HCT116 (cell line): ENCODE measurements at regions not wholly inside any gene's neighbourhood (a gene's known extent, or its start where the extent isn't known, plus 50 kb on each side); places are given as distances from the start of the nearest gene placed in this dataset.

Experiments used
- ATAC-seq: fragments of 200-7000 bp; cut with Tn5 transposase; 2 replicates; pipeline ENCODE4 v1.9.1; 2020; ENCODE audit warnings: mild to moderate bottlenecking, moderate library complexity
- BruUV-seq: library from RNA; stranded (reverse); fragments of 400-500 nt; replicated peaks from 2 replicates; lab custom pipeline; 2021; lab: Mats Ljungman, UMichigan
- CTCF ChIA-PET: fragments of 300-600 bp; sonication (Branson Sonifier 250); formaldehyde crosslinking; loops from one replicate; lab custom pipeline; 2021; ENCODE audit warnings: antibody characterized with exemption; lab: Charles Lee
- POLR2A ChIA-PET: fragments of 300-600, 350-600 bp; sonication (Branson Sonifier 250); formaldehyde crosslinking; loops from one replicate; lab custom pipeline; 2021; ENCODE audit warnings: antibody characterized with exemption; lab: Charles Lee
- RAD21 ChIA-PET, 2 experiments: fragments of 300-600 bp; sonication (Branson Sonifier 250); formaldehyde crosslinking; loops; one replicate each; lab custom pipeline; 2023; ENCODE audit warnings: low total read pairs in 2 of 2; ENCODE audit not compliant: uncharacterized antibody in 2 of 2, unreplicated experiment in 2 of 2, low non-redundant PET in 1 of 2; lab: Charles Lee
- DNase-seq: peaks from one replicate; pipeline ENCODE4 v3.0.0-alpha.2; 2010; ENCODE audit warnings: low read depth, low spot score
- H2AFZ ChIP-seq: fragments of 200-600 bp; shearing (Covaris generic), sonication (generic); 2 replicates; pipeline ENCODE4 v1.6.1; 2017; ENCODE audit warnings: low read depth, mixed run types, mixed read lengths, antibody characterized with exemption, low read length; ENCODE audit not compliant: poor library complexity, severe bottlenecking
- H3K27ac ChIP-seq: 2 replicates; pipeline ENCODE4 v1.5.1; 2012; ENCODE audit warnings: low read depth, low read length
- H3K27me3 ChIP-seq: fragments of 200-600 bp; sonication (generic); 2 replicates; pipeline ENCODE4 v1.6.1; 2016; ENCODE audit warnings: mixed run types, low read length, mixed read lengths; ENCODE audit not compliant: insufficient read depth
- H3K36me3 ChIP-seq, 2 experiments: fragments of 200-500 bp in 1 of 2; fragments of 200-600 bp in 1 of 2; sonication (Bioruptor generic) in 1 of 2; sonication (generic) in 1 of 2; 2 replicates each; pipeline versions ENCODE4 v1.5.1 to v1.6.1; 2014 to 2016; ENCODE audit warnings: low read length in 2 of 2, inconsistent platforms in 1 of 2, mixed read lengths in 1 of 2, mixed run types in 1 of 2; ENCODE audit not compliant: insufficient read depth in 2 of 2, control insufficient read depth in 1 of 2
- H3K4me1 ChIP-seq, 2 experiments: fragments of 200-600 bp in 1 of 2; sonication (generic) in 1 of 2; 2 replicates each; pipeline versions ENCODE4 v1.5.1 to v1.6.1; 2012 to 2017; ENCODE audit warnings: low read length in 2 of 2, inconsistent platforms in 1 of 2, mild to moderate bottlenecking in 1 of 2, mixed read lengths in 1 of 2, mixed run types in 1 of 2, moderate library complexity in 1 of 2; ENCODE audit not compliant: insufficient read depth in 2 of 2, control insufficient read depth in 1 of 2
- H3K4me2 ChIP-seq: fragments of 200-600 bp; sonication (generic); 2 replicates; pipeline ENCODE4 v1.6.1; 2017; ENCODE audit warnings: mixed run types, low read length, mixed read lengths
- H3K4me3 ChIP-seq, 2 experiments: fragments of 200-600 bp in 1 of 2; sonication (generic) in 1 of 2; replicated peaks in 1 of 2; 2 replicates each; pipeline ENCODE4 v1.5.1; 2011 to 2016; ENCODE audit warnings: low read length in 2 of 2, control low read depth in 1 of 2, low read depth in 1 of 2, mild to moderate bottlenecking in 1 of 2, mixed read lengths in 1 of 2, mixed run types in 1 of 2
- H3K79me2 ChIP-seq: fragments of 200-600 bp; sonication (generic); 2 replicates; pipeline ENCODE4 v1.6.1; 2017; ENCODE audit warnings: mild to moderate bottlenecking, mixed run types, low read length, moderate library complexity, mixed read lengths; ENCODE audit not compliant: insufficient read depth
- H3K9ac ChIP-seq: fragments of 200-600 bp; sonication (generic); 2 replicates; pipeline ENCODE4 v1.6.1; 2016; ENCODE audit warnings: low read length, mixed read lengths
- H3K9me2 ChIP-seq: fragments of 200-600 bp; sonication (generic), shearing (Covaris generic); 2 replicates; pipeline ENCODE4 v1.6.1; 2017; ENCODE audit warnings: mixed run types, mild to moderate bottlenecking, moderate library complexity; ENCODE audit not compliant: insufficient read depth
- H3K9me3 ChIP-seq, 2 experiments: fragments of 200-500 bp in 1 of 2; fragments of 200-600 bp in 1 of 2; sonication (Bioruptor generic) in 1 of 2; sonication (generic) in 1 of 2; 2 replicates each; pipeline ENCODE4 v1.6.1; 2014 to 2017; ENCODE audit warnings: low read length in 2 of 2, mixed read lengths in 2 of 2, inconsistent platforms in 1 of 2, low read depth in 1 of 2, mild to moderate bottlenecking in 1 of 2, mixed run types in 1 of 2, moderate library complexity in 1 of 2; ENCODE audit not compliant: control insufficient read depth in 1 of 2, insufficient read depth in 1 of 2
- H4K20me1 ChIP-seq: fragments of 200-600 bp; sonication (generic), shearing (Covaris generic); 2 replicates; pipeline ENCODE4 v1.6.1; 2017; ENCODE audit warnings: mixed run types, mild to moderate bottlenecking, moderate library complexity; ENCODE audit not compliant: insufficient read depth
- CEBPB ChIP-seq: IDR thresholded peaks from 2 replicates; pipeline ENCODE4 v1.6.1; 2012; ENCODE audit warnings: low read depth
- JUND ChIP-seq: IDR thresholded peaks from 2 replicates; pipeline ENCODE4 v1.6.1; 2012
- POLR2A ChIP-seq: IDR thresholded peaks from 2 replicates; pipeline ENCODE4 v1.7.0; 2011; ENCODE audit warnings: borderline replicate concordance; ENCODE audit not compliant: insufficient read depth, insufficient read length; ENCODE audit errors: extremely low read depth
- POLR2AphosphoS5 ChIP-seq: IDR thresholded peaks from 2 replicates; pipeline ENCODE4 v1.6.1; 2011; ENCODE audit warnings: mild to moderate bottlenecking, low read depth, low read length, moderate library complexity
- RAD21 ChIP-seq: IDR thresholded peaks from 2 replicates; pipeline ENCODE4 v1.6.1; 2012; ENCODE audit warnings: low read depth, mild to moderate bottlenecking
- SIN3A ChIP-seq: IDR thresholded peaks from 2 replicates; pipeline ENCODE4 v1.6.1; 2012; ENCODE audit warnings: low read depth
- SP1 ChIP-seq: IDR thresholded peaks from 2 replicates; pipeline ENCODE4 v1.6.1; 2012; ENCODE audit warnings: low read depth
- SRF ChIP-seq: IDR thresholded peaks from 2 replicates; pipeline ENCODE4 v1.6.1; 2012; ENCODE audit warnings: low read depth
- TCF7L2 ChIP-seq: IDR thresholded peaks from 2 replicates; pipeline ENCODE4 v1.7.0; 2011; ENCODE audit warnings: borderline replicate concordance, inconsistent platforms; ENCODE audit not compliant: insufficient read depth, insufficient read length; ENCODE audit errors: extremely low read depth
- YY1 ChIP-seq: IDR thresholded peaks from 2 replicates; pipeline ENCODE4 v1.6.1; 2011; ENCODE audit warnings: low read length, low read depth, moderate library complexity, mild to moderate bottlenecking; ENCODE audit not compliant: insufficient replicate concordance; ENCODE audit errors: extremely low read depth
- intact Hi-C: fragments of 100-400 bp; cut with micrococcal nuclease; formaldehyde crosslinking; loops from 2 replicates; pipeline ENCODE4 v1.10.0; 2022
- TF ChIP-seq, protein P1 (sequence below), 3 experiments: fragments of 200-600 bp in 1 of 3; sonication (generic) in 1 of 3; IDR thresholded peaks in 2 of 3; conservative IDR thresholded peaks in 1 of 3; 2 replicates each; pipeline ENCODE4 v1.5.1; 2012 to 2017; ENCODE audit warnings: low read depth in 2 of 3, low read length in 2 of 3, antibody characterized with exemption in 1 of 3, borderline replicate concordance in 1 of 3, control low read depth in 1 of 3, mild to moderate bottlenecking in 1 of 3, mixed read lengths in 1 of 3, mixed run types in 1 of 3, moderate library complexity in 1 of 3; ENCODE audit not compliant: insufficient read depth in 1 of 3
- TF ChIP-seq, protein P2 (sequence below): IDR thresholded peaks from 2 replicates; pipeline ENCODE4 v1.6.1; 2011; ENCODE audit warnings: mild to moderate bottlenecking, low read length, moderate library complexity; ENCODE audit not compliant: insufficient replicate concordance; ENCODE audit errors: extremely low read depth
- TF ChIP-seq, protein P3 (sequence below): IDR thresholded peaks from 2 replicates; pipeline ENCODE4 v1.6.1; 2012; ENCODE audit warnings: low read depth

GRCh38 chr13:80630685-80631121, 289.8 kb upstream of the SPRY2 start:
- no peak overlapping the region for H3K4me3 ChIP-seq
- no peaks in the 10 kb centered on the region for H3K9me2 ChIP-seq
- H3K27ac ChIP-seq, result no peak overlapping the region
- H3K4me1 ChIP-seq, result no peaks in the 10 kb centered on the region
- H3K27me3 ChIP-seq, result no peaks in the 10 kb centered on the region
- DNase-seq (no peak), ATAC-seq (no peak)
- H3K9me3 ChIP-seq, result no peaks in the 10 kb centered on the region
- no peaks in the 10 kb centered on the region for H3K36me3 ChIP-seq
- CTCF ChIA-PET, result no interaction called here
- H3K4me2 ChIP-seq, result no peak overlapping the region
- RAD21 ChIA-PET, result no interaction called here
- BruUV-seq, result no TSS peak
- POLR2A ChIA-PET, result no interaction called here
- H4K20me1 ChIP-seq, result no peaks in the 10 kb centered on the region
- TF ChIP-seq SIN3A, result no peak
- TF ChIP-seq POLR2A, result no peak
- no peak for TF ChIP-seq CEBPB
- TF ChIP-seq SP1, result no peak
- TF ChIP-seq RAD21, result no peak
- TF ChIP-seq YY1, result no peak
- no peak for TF ChIP-seq SRF
- TF ChIP-seq TCF7L2, result no peak
- TF ChIP-seq, protein P1, sequence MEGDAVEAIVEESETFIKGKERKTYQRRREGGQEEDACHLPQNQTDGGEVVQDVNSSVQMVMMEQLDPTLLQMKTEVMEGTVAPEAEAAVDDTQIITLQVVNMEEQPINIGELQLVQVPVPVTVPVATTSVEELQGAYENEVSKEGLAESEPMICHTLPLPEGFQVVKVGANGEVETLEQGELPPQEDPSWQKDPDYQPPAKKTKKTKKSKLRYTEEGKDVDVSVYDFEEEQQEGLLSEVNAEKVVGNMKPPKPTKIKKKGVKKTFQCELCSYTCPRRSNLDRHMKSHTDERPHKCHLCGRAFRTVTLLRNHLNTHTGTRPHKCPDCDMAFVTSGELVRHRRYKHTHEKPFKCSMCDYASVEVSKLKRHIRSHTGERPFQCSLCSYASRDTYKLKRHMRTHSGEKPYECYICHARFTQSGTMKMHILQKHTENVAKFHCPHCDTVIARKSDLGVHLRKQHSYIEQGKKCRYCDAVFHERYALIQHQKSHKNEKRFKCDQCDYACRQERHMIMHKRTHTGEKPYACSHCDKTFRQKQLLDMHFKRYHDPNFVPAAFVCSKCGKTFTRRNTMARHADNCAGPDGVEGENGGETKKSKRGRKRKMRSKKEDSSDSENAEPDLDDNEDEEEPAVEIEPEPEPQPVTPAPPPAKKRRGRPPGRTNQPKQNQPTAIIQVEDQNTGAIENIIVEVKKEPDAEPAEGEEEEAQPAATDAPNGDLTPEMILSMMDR (IDR thresholded peaks at IDR 0.05 in 2 of 3, conservative IDR thresholded peaks at IDR 0.05 in 1 of 3; ENCODE audit: borderline replicate concordance in 1 of 3, insufficient read depth in 1 of 3, low read depth in 2 of 3, low read length in 2 of 3), result no peak
- TF ChIP-seq, protein P2, sequence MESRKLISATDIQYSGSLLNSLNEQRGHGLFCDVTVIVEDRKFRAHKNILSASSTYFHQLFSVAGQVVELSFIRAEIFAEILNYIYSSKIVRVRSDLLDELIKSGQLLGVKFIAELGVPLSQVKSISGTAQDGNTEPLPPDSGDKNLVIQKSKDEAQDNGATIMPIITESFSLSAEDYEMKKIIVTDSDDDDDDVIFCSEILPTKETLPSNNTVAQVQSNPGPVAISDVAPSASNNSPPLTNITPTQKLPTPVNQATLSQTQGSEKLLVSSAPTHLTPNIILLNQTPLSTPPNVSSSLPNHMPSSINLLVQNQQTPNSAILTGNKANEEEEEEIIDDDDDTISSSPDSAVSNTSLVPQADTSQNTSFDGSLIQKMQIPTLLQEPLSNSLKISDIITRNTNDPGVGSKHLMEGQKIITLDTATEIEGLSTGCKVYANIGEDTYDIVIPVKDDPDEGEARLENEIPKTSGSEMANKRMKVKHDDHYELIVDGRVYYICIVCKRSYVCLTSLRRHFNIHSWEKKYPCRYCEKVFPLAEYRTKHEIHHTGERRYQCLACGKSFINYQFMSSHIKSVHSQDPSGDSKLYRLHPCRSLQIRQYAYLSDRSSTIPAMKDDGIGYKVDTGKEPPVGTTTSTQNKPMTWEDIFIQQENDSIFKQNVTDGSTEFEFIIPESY, result no peak
- TF ChIP-seq POLR2AphosphoS5, result no peak
- TF ChIP-seq, protein P3, sequence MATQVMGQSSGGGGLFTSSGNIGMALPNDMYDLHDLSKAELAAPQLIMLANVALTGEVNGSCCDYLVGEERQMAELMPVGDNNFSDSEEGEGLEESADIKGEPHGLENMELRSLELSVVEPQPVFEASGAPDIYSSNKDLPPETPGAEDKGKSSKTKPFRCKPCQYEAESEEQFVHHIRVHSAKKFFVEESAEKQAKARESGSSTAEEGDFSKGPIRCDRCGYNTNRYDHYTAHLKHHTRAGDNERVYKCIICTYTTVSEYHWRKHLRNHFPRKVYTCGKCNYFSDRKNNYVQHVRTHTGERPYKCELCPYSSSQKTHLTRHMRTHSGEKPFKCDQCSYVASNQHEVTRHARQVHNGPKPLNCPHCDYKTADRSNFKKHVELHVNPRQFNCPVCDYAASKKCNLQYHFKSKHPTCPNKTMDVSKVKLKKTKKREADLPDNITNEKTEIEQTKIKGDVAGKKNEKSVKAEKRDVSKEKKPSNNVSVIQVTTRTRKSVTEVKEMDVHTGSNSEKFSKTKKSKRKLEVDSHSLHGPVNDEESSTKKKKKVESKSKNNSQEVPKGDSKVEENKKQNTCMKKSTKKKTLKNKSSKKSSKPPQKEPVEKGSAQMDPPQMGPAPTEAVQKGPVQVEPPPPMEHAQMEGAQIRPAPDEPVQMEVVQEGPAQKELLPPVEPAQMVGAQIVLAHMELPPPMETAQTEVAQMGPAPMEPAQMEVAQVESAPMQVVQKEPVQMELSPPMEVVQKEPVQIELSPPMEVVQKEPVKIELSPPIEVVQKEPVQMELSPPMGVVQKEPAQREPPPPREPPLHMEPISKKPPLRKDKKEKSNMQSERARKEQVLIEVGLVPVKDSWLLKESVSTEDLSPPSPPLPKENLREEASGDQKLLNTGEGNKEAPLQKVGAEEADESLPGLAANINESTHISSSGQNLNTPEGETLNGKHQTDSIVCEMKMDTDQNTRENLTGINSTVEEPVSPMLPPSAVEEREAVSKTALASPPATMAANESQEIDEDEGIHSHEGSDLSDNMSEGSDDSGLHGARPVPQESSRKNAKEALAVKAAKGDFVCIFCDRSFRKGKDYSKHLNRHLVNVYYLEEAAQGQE, result no peak
- TF ChIP-seq JUND, result no peak
- H3K79me2 ChIP-seq, result no peaks in the 10 kb centered on the region
- no peak overlapping the region for H2AFZ ChIP-seq
- intact Hi-C loops, result no loop called here
- no peak overlapping the region for H3K9ac ChIP-seq
